Glutamatergic neuron (in vitro differentiated cells): ENCODE measurements at regions not wholly inside any gene's neighbourhood (a gene's known extent, or its start where the extent isn't known, plus 50 kb on each side); places are given as distances from the start of the nearest gene placed in this dataset.
A peak's percentile ranks its signal among the peaks of the same experiment; 100 is the strongest.

Experiments
- DNase-seq: peaks from one replicate; pipeline ENCODE4 v3.0.0; 2022
- H3K27ac Mint-ChIP-seq: one replicate; pipeline ENCODE4 v1.8.0; 2020; ENCODE audit warnings: mild to moderate bottlenecking, mixed read lengths, inconsistent platforms; ENCODE audit not compliant: unreplicated experiment
- H3K27me3 Mint-ChIP-seq: one replicate; pipeline ENCODE4 v1.8.0; 2020; ENCODE audit warnings: mild to moderate bottlenecking, moderate library complexity, mixed read lengths, inconsistent platforms; ENCODE audit not compliant: unreplicated experiment
- H3K36me3 Mint-ChIP-seq: one replicate; pipeline ENCODE4 v1.8.0; 2020; ENCODE audit warnings: mild to moderate bottlenecking, mixed read lengths, inconsistent platforms; ENCODE audit not compliant: unreplicated experiment
- H3K4me1 Mint-ChIP-seq: one replicate; pipeline ENCODE4 v1.8.0; 2020; ENCODE audit warnings: mild to moderate bottlenecking, low read depth, mixed read lengths, inconsistent platforms; ENCODE audit not compliant: unreplicated experiment
- H3K4me3 Mint-ChIP-seq: one replicate; pipeline ENCODE4 v1.8.0; 2020; ENCODE audit warnings: mild to moderate bottlenecking, mixed read lengths, inconsistent platforms; ENCODE audit not compliant: unreplicated experiment
- H3K9me3 Mint-ChIP-seq: one replicate; pipeline ENCODE4 v1.8.0; 2020; ENCODE audit warnings: mild to moderate bottlenecking, moderate library complexity, mixed read lengths, inconsistent platforms; ENCODE audit not compliant: unreplicated experiment
- CTCF ChIP-seq: fragments of 200-600 bp; sonication (generic); IDR thresholded peaks from one replicate; pipeline ENCODE4 v1.5.0; 2021; ENCODE audit not compliant: partially characterized antibody, unreplicated experiment

GRCh38 chr14:62053188-62053587, 291.0 kb downstream of the SNAPC1 start:
- H3K27me3 Mint-ChIP-seq: no peaks in the 10 kb centered on the region
- H3K36me3 Mint-ChIP-seq: peaks cover 11% of the 10 kb centered on the region
- DNase-seq: no peak
- H3K9me3 Mint-ChIP-seq: peaks cover 7% of the 10 kb centered on the region
- no peak for TF ChIP-seq CTCF
- no peak overlapping the region for H3K4me3 Mint-ChIP-seq
- no peak overlapping the region for H3K27ac Mint-ChIP-seq
- H3K4me1 Mint-ChIP-seq: no peaks in the 10 kb centered on the region

DNA sequence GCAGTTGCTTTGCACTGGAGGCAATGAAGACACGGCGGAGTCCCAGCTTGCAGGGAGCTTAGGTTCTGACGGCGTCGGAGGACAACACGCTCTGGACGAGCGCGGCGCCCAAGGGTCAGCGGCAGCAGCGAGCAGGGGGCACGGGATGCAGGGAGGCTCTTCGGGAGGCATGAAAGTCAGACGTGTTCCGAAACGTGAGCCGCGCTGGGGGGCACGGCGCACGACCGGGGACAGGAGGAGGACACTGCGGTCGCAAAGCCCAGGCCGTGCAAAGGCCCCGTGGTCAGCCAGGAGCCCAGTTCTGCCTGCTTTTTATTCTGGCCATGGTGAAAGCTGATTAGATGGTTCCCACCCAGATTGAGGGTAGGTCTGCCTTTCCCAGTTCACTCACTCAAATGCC, 294.6 kb downstream of the SNAPC1 start:
- Mint-ChIP-seq H3K27me3 (no peaks in the 10 kb centered on the region), H3K27ac (no peak overlapping the region), H3K4me3 (no peak overlapping the region), H3K4me1 (peaks cover 2% of the 10 kb centered on the region), H3K9me3 (no peaks in the 10 kb centered on the region), H3K36me3 (no peaks in the 10 kb centered on the region)
- TF ChIP-seq CTCF: no peak
- DNase-seq: no peak

GRCh38 chr14:62062645-62063044, 300.4 kb downstream of the SNAPC1 start:
- H3K27me3 Mint-ChIP-seq: no peaks in the 10 kb centered on the region
- no peak overlapping the region for H3K4me3 Mint-ChIP-seq
- DNase-seq: no peak
- no peaks in the 10 kb centered on the region for H3K36me3 Mint-ChIP-seq
- H3K4me1 Mint-ChIP-seq: peaks cover 14% of the 10 kb centered on the region
- H3K9me3 Mint-ChIP-seq: no peaks in the 10 kb centered on the region
- no peak for TF ChIP-seq CTCF
- H3K27ac Mint-ChIP-seq: no peak overlapping the region

- H3K36me3 Mint-ChIP-seq: no peaks in the 10 kb centered on the region
- no peak for TF ChIP-seq CTCF
- peaks cover 2% of the 10 kb centered on the region for H3K9me3 Mint-ChIP-seq
- H3K27ac Mint-ChIP-seq: no peak overlapping the region
- H3K4me3 Mint-ChIP-seq: peak overlapping the region; percentile 1
- peaks cover 14% of the 10 kb centered on the region for H3K4me1 Mint-ChIP-seq
- DNase-seq: no peak
- no peaks in the 10 kb centered on the region for H3K27me3 Mint-ChIP-seq
Measured at GRCh38 chr14:62064751-62065323, 302.6 kb downstream of the SNAPC1 start.

- Mint-ChIP-seq H3K27me3 (no peaks in the 10 kb centered on the region), H3K27ac (no peak overlapping the region), H3K9me3 (peaks cover 2% of the 10 kb centered on the region), H3K4me3 (no peak overlapping the region), H3K36me3 (no peaks in the 10 kb centered on the region), H3K4me1 (peaks cover 23% of the 10 kb centered on the region)
- no peak for TF ChIP-seq CTCF
- DNase-seq: no peak
Measured at GRCh38 chr14:62066304-62066703, 304.1 kb downstream of the SNAPC1 start.
